A673 (cell line): ENCODE measurements at regions not wholly inside any gene's neighbourhood (a gene's known extent, or its start where the extent isn't known, plus 50 kb on each side); places are given as distances from the start of the nearest gene placed in this dataset.
"Not testable (repeated sequence)": the region's sequence is repeated elsewhere in the genome, so short reads cannot be mapped to it uniquely, and the experiment has no call there.

Source experiments
- BruUV-seq: library from RNA; stranded (reverse); fragments of 400-500 nt; replicated peaks from 2 replicates; lab custom pipeline; 2021; lab: Mats Ljungman, UMichigan
- CTCF ChIA-PET: fragments of 300-600 bp; sonication (Branson Sonifier 250); formaldehyde crosslinking; loops from one replicate; lab custom pipeline; 2022; ENCODE audit warnings: antibody characterized with exemption; lab: Charles Lee
- POLR2A ChIA-PET: fragments of 300-600 bp; sonication (Branson Sonifier 250); formaldehyde crosslinking; loops from one replicate; lab custom pipeline; 2022; ENCODE audit warnings: antibody characterized with exemption; ENCODE audit not compliant: low non-redundant PET; lab: Charles Lee
- DNase-seq: peaks from one replicate; pipeline ENCODE4 v3.0.0-alpha.2; 2015; ENCODE audit warnings: low spot score
- H3K27ac ChIP-seq: fragments of 200-600 bp; sonication (generic); 2 replicates; pipeline ENCODE4 v1.5.1; 2016; ENCODE audit warnings: mixed run types, low read depth, mild to moderate bottlenecking, mixed read lengths, antibody characterized with exemption, low read length; ENCODE audit not compliant: poor library complexity, severe bottlenecking
- H3K27me3 ChIP-seq: fragments of 200-600 bp; sonication (generic); replicated peaks from 2 replicates; pipeline ENCODE4 v1.6.1; 2017; ENCODE audit warnings: mixed run types, low read depth, mild to moderate bottlenecking, mixed read lengths, antibody characterized with exemption, low read length; ENCODE audit not compliant: insufficient read depth, poor library complexity
- H3K36me3 ChIP-seq: fragments of 200-600 bp; sonication (generic); 2 replicates; pipeline ENCODE4 v1.6.1; 2016; ENCODE audit warnings: mixed run types, mild to moderate bottlenecking, mixed read lengths, antibody characterized with exemption, low read length; ENCODE audit not compliant: insufficient read depth, poor library complexity, severe bottlenecking
- H3K4me1 ChIP-seq: fragments of 200-600 bp; sonication (generic); 2 replicates; pipeline ENCODE4 v1.6.1; 2017; ENCODE audit warnings: mixed run types, mild to moderate bottlenecking, mixed read lengths, antibody characterized with exemption, low read length; ENCODE audit not compliant: insufficient read depth, poor library complexity, severe bottlenecking
- H3K4me3 ChIP-seq: fragments of 200-600 bp; sonication (generic); 2 replicates; pipeline ENCODE4 v1.5.1; 2016; ENCODE audit warnings: low read depth, mixed run types, mild to moderate bottlenecking, mixed read lengths, low read length; ENCODE audit not compliant: poor library complexity, severe bottlenecking
- H3K9me3 ChIP-seq: fragments of 200-600 bp; sonication (generic); 2 replicates; pipeline ENCODE4 v1.6.1; 2016; ENCODE audit warnings: mixed run types, low read depth, mild to moderate bottlenecking, mixed read lengths, antibody characterized with exemption, low read length; ENCODE audit not compliant: poor library complexity, severe bottlenecking
- CTCF ChIP-seq: fragments of 300-800, 200-600 bp; sonication (generic); conservative IDR thresholded peaks from 2 replicates; pipeline ENCODE4 v1.5.1; 2017; ENCODE audit warnings: low read depth, mild to moderate bottlenecking, antibody characterized with exemption, low read length, moderate library complexity, mixed read lengths
- EZH2 ChIP-seq: fragments of 200-600 bp; sonication (generic); IDR thresholded peaks from 2 replicates; pipeline ENCODE4 v1.6.1; 2017; ENCODE audit warnings: borderline replicate concordance, low read depth, mild to moderate bottlenecking, mixed read lengths, antibody characterized with exemption, low read length; ENCODE audit not compliant: poor library complexity, severe bottlenecking
- intact Hi-C: fragments of 100-400 bp; cut with micrococcal nuclease; formaldehyde crosslinking; loops from one replicate; pipeline ENCODE4 v1.10.0; 2022; ENCODE audit not compliant: unreplicated experiment

- no peak for DNase-seq
- no peaks in the 10 kb centered on the region for H3K27me3 ChIP-seq
- POLR2A ChIA-PET: no interaction called here
- no peak overlapping the region for H3K27ac ChIP-seq
- no peaks in the 10 kb centered on the region for H3K9me3 ChIP-seq
- H3K36me3 ChIP-seq: no peaks in the 10 kb centered on the region
- CTCF ChIA-PET: no interaction called here
- H3K4me1 ChIP-seq: no peaks in the 10 kb centered on the region
- intact Hi-C loops: no loop called here
- no peak for TF ChIP-seq EZH2
- BruUV-seq: no TSS peak
- H3K4me3 ChIP-seq: no peak overlapping the region
Measured at GRCh38 chr1:242890192-242890741, 364.8 kb downstream of the CEP170 start.

- intact Hi-C loops: no loop called here
- POLR2A ChIA-PET: no interaction called here
- Histone ChIP-seq H3K4me3 (no peak overlapping the region), H3K36me3 (no peaks in the 10 kb centered on the region), H3K27ac (no peak overlapping the region), H3K9me3 (no peaks in the 10 kb centered on the region), H3K4me1 (no peaks in the 10 kb centered on the region), H3K27me3 (no peaks in the 10 kb centered on the region)
- TF ChIP-seq CTCF (no peak), EZH2 (no peak)
- BruUV-seq: no TSS peak
- CTCF ChIA-PET: no interaction called here
- no peak for DNase-seq
Measured at GRCh38 chr1:242886137-242886536, 361.6 kb upstream of the PLD5 start.

- CTCF ChIA-PET, intact Hi-C loops, H3K27ac ChIP-seq, H3K36me3 ChIP-seq, H3K27me3 ChIP-seq, H3K4me3 ChIP-seq, DNase-seq, POLR2A ChIA-PET, H3K9me3 ChIP-seq, BruUV-seq: not testable (repeated sequence)
- H3K4me1 ChIP-seq: peaks cover 11% of the 10 kb centered on the region
Measured at GRCh38 chr1:242880022-242880421, 355.5 kb upstream of the PLD5 start.

- intact Hi-C loops: loop anchor here (10.0 kb wide), 2 partner anchors 403 to 653 kb away; no protein-coding TSS in a partner anchor
- no peaks in the 10 kb centered on the region for H3K27me3 ChIP-seq
- CTCF ChIA-PET: no interaction called here
- peaks cover 21% of the 10 kb centered on the region for H3K4me1 ChIP-seq
- POLR2A ChIA-PET: no interaction called here
- no peak overlapping the region for H3K4me3 ChIP-seq
- BruUV-seq: no TSS peak
- TF ChIP-seq CTCF: no peak
- TF ChIP-seq EZH2: no peak
- peak overlapping the region; percentile 42 for H3K27ac ChIP-seq
- DNase-seq: no peak
- no peaks in the 10 kb centered on the region for H3K9me3 ChIP-seq
- no peaks in the 10 kb centered on the region for H3K36me3 ChIP-seq
Measured at GRCh38 chr1:242877743-242878142, 353.2 kb upstream of the PLD5 start.
